HG03460 (cell line): ENCODE measurements at regions not wholly inside any gene's neighbourhood (a gene's known extent, or its start where the extent isn't known, plus 50 kb on each side); places are given as distances from the start of the nearest gene placed in this dataset.

Source experiments
- ATAC-seq: cut with Tn5 transposase; IDR thresholded peaks from one replicate; pipeline ENCODE4 v1.9.1; 2021; ENCODE audit not compliant: unreplicated experiment

DNA sequence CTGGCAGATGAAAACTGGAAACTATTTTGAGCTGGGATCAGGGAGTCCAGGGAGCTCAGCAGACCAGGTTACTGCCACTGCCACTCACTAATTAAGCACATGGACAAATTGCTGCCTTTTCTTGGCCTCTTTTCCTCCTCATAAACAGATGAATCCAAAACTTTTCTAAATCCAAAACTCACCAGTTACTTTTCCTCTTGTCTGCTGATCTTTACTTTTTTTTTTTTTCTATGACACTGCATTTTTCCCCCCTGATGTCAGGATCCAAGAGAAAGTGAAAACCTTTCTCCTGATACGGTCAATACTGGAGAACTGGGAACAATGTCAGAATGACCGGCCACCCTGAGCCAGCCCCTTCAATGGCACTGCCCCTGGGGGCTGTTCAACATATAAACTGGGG lies 405.8 kb downstream of the DUSP10 start:
- ATAC-seq, result no peak

DNA sequence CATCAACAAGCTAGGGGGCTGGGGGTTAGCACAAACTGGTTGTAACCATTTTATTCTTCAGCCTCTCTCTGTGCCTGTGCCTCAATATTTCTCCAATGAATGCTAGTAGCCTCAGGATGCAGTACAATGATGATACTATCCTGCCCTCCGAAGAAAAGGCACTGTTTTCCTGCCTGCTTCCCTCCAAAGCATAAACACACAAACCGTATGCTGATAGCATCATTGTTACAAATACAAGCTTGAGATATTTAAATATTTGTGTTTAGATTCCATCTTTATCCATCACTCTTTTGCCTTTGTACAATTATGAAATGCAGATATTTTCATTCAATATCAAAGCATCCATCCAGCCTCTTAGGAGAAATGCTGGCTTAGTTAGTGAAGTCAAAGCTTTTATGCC lies 404.8 kb downstream of the DUSP10 start:
- no peak for ATAC-seq

DNA sequence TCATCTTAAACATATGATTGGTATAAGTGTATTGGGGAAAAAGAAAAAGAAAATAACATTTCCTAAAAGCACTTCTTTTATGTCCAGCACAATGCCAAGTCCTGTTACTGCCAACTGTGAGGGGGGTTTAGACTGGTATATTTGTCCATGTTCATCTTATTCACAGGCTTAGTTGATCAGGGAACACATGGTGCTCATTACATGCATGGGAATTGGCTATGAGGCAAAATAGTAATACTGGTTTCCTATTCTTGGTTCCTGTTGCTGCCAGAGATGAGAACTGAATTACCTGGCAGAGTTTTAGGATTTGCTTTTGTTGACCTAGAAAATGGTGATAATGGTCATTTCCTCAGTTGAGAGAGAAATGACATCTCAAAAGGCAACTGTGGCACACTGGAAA lies 398.8 kb downstream of the DUSP10 start:
- no peak for ATAC-seq

DNA sequence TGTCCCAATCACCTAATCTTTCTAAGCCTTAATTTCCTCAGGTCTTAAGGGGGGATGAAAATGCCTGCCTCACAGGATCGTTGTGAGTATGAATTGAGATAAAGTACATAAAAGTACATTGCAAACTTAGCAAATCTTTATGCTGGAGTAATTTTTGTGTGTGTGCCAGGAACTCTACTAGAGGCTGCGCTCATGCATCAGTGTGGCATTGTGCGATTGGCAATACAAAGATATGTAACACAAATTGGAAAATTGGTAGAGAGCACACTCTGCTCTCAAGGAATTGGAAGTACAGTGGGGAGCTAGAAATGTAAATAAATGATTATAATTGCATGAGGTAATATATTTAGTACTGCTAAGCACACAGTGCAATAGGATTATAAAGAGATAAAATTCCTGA lies 398.3 kb downstream of the DUSP10 start:
- no peak for ATAC-seq

DNA sequence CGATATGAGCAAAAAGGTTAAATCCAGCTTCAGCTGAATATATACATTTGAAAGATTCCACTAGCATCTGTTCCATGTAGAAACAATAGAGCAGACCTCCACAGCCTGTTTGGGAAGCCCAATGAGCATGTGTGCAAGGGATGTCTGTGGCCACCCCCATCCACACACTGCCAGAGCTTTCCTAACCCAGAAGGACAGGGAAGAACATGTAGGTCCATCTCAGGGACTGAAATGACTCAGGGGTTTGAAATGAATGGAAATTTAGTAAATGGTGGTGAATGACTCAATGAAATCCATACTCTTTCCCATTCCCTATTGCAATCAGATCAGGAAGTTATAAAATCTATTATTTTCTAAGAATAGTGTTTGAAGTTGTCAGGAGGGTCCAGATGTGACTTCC lies 397.2 kb downstream of the DUSP10 start:
- ATAC-seq, result no peak

DNA sequence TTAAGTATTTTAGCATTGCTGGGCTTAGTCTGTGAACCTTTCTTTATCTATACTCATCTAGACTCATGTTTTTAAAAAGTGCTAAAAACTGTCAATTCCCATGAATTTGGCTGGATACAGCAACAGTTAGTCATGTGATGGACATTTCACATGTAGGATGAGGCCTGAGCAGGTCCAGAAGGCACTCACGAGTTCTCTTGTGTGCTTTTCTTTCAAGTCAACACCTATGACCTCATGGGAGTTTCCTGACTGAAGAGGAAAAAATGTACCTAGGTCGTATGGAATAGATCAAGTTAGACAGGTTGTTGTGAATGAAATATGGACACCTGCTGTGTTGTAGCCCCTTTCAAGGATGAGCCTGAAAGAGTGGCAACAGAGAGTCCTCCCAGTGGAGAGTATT lies 394.2 kb downstream of the DUSP10 start:
- no peak for ATAC-seq

DNA sequence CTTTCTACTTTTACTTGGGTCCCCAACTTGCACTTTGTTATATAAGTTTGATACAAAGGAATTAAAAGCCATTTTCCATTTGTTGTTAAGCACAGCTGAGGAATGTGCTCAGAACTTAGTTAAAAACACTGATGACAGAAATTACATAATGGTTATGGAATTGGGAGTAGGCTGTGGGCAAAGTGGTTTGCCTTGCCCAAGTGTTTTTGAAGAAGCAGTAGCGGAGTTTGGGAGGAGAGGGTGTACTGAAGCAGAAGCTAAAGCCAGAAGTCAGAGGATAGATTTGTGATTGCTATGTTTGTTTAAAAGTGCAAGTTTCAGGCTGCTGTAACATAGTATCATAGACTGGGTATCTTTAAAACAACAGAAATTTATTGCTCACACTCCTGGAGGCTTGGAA lies 391.8 kb downstream of the DUSP10 start:
- no peak for ATAC-seq

DNA sequence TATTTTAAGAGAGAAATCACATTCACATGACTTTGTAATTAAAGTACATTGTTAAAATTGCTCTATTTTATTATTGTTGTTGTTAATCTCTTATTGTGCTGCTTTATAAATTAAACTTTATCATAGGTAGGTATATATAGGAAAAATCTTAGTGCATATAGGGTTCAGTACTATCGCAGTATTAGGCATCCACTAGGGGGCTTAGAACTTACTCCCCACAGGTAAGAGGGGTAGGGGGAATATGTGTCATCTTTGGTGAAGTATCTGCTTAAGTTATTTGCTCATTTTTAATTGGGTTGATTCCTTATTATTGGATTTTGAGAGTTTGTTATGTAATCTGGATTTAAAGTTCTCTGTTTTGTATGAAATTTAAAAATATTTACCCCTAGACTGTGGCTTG lies 385.2 kb downstream of the DUSP10 start:
- no peak for ATAC-seq

DNA sequence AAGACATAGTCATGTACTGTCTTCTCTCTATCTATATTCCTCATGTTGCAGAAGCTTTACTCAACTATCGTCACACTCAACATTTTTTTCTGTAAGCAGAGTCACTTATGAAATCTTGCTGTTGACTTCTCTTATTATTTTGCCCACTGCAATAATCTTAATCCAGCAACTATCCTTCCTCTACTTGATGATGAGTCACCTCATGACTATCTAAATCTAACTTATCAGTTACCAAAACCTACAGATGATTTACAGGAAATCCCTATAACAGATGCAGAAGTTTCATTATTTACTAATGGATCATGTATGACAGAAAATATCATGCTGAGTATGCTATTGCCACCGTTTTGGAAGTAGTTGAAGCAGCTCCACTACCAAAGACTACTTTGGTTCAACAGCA lies 378.9 kb downstream of the DUSP10 start:
- ATAC-seq, result no peak

DNA sequence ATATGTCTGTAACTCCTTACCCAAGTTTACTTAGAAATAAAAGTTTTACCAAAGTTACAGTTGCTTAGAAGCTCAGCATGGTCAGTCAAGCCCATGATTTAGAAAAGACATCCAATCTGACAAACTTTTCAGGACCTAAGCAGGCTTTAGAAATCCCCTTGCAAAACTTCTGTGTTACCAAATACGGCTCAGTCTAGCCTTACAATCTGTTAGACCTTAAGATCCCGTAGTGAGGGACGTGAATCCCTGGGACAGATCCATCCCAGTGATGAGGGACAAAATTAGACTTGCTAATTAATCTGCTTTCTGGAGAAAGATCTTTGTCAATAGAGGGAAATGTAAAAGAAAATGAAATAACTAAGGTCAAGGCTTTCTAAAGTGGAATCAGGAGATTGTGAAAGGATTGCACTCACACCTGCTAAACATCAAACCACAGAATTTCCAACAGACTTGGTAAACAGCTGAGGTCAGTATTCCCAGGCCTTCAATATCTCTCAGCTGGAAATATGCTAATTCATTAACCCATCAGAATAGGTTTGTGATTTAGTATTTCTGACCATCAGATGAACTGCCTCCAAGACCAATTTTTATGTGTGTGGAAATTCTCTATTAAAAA lies 375.3 kb downstream of the DUSP10 start:
- ATAC-seq, result no peak

DNA sequence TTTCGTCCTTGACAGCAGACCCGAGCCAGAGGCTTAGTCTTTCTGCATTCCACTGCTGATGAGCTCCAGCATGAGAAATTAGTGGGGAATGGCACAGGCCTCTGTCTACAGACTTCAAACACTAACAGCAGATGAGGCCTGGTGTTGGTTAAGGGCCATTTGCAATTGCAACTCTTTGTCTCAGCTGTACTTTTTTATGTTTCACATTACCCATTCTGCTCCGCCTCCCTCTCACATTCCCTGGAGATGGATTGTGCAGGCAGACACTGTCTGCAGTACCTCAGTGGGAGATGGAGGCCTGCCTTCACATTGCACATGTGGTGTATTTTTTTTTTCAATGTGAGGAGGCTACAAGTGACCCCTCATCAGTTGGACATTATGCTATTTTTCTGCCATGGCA lies 370.2 kb downstream of the DUSP10 start:
- ATAC-seq, result no peak

DNA sequence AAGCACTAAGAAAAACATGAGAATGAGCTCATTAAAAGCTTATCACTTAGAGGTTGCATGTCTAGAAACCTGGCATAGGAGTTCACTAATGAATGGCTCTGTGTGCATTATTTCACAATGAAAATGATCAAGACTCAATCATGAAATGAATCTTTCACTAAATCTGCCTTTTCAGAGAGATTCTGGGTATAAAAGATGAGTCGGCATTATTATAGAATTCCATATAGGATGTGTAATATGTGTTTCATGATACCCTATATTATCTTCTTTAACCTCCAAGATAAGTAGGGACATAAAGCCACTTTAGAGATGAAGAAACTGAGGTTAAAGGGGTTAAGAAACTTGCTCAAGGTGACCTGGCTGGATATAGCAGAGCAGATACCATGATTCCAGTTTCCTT lies 368.1 kb downstream of the DUSP10 start:
- no peak for ATAC-seq

DNA sequence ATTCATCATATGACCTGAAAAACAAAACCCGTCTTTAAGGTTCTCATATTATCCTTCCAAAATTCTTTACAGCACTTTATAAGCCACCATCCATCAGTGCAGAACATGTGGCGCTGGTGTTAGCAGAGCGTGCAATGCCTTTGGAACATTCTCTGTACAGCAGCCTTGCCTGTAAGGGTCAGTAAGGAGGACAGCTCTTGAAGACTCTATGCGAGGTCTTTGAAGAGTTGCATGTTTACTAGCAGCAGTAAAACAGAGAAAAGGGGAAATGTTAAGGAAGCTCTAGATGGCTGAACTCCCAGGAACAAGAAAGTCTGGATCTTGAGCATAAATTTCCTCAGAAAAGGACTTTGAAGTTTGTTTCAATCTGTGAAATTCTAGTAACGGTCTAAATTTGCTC lies 365.6 kb downstream of the DUSP10 start:
- no peak for ATAC-seq

DNA sequence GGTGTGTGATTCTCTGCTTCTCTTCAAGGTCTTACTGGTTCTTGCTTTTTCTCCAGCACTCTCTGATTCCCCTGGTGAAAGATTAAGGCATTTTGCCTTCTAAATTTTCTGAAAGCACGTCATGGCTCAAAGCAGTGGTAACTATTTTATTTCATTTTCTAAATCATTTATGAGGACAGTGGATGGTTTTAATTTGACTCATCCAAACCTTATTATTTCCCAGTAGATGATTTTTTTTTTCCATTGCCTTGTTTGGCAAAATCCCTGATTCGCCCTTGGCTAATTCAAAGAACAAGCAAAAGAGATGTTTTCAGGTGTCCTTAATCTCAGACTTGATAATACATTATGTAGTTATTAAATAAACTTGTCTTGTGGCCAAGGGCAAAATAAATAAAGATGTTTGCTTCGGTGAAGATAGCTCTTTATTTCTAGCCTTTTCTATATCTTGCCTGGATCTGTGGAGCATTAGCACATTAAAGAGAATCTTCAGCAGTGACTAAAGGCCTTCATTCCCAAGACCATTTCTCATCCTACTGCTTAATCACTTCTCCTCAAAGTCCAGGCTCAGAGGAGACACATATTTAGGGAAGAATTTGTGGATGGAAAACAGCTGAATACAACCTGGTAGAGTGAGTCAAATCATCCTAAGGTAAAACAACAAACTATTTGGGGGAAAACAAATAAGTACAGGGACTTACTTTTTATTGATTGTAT lies 359.8 kb downstream of the DUSP10 start:
- no peak for ATAC-seq

DNA sequence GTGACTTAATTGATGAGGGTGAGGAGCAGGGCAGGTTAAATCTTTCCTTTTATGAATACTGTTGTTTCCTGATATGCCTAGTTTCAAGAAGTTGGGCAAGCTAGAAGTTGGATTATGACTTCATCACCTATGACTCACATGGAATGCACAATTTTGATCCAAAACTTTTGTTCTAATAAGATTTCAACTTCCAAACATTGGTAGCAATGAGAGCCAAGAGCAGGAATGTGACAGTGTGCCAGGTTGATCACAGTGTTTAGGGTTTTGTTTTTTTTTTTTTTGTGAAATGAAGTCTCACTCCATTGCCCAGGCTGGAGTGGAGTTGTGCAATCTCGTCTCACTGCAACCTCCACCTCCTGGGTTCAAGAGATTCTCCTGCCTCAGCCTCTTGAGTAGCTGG lies 349.4 kb downstream of the DUSP10 start:
- ATAC-seq, result no peak

DNA sequence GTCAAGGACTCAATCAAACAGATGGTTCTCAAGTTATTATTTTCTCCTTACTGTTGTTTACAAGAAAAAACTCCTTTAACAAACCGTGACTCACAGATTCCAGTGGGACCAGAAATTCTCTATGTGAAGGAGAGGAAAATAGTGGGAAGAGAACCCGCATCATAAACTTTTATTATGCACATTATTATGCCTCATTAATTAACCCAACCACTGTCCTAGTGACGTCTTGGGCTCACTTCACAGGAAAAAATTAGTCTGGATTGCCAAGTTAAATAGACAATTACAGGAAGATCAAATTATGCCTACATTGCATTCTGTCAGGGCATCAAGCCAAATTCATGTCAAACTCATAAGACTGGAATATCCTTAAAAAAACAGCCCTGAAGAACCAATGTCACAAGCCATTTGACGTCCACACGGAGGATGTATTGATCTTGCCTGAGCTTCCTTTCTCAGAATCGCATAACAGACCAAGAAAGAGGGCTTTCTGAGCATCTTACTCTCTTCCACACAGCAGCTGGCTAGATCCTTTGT lies 347.8 kb downstream of the DUSP10 start:
- no peak for ATAC-seq

DNA sequence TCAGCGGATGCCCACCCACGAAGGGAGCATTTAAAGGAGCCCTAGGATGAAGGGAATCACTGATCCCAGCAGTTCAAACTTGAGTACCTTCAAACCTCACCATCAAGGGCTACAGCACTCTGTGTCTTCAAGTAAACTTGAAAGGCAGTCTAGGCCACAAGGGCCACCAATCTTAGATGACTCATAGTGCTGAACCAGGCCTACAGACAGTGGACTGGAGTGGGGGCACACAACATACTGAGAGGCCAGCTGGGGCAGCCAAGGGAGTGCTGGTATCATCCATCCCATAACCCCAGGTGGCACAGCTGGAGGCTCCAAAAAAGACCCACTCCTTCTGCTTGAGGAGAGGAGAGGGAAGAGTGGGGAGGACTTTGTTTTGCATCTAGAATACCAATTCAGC lies 345.4 kb downstream of the DUSP10 start:
- no peak for ATAC-seq

DNA sequence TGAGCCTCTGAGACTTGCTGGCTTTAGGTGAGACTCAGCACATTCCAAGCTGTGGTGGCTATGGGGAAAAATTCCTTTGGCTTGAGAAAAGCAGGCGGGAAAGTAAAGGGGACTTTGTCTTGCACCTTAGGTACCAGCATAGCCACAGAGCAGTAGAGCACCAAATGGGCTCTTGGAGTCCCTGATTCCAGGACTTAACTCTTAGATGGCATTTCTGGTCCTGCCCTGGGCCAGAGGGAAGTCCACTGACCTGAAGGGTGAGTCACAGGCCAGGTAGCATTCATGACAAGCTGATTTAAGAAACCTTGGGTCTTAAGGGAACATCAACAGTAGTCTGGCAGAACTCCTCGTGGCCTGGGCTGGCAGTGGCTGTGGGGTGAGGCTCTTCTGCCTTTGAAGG lies 344.7 kb downstream of the DUSP10 start:
- no peak for ATAC-seq

DNA sequence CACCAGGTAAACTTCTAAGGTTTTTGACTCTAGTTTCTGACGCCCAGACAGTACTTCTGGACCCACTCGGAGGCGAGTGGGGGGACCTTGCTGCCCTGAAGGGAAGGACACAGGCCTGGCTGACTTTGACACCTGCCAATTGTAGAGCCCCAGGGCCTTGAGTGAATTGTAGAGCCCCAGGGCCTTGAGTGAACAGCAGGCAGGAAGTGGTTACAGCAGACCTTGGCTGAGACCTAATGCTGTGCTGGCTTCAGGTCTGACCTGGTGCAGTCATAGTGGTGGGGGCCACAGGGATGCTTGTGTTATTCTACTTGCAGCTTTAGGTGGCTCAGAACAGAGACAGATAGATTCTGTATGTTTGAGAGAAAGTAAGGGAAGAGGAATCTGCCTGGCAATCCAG lies 344.3 kb downstream of the DUSP10 start:
- ATAC-seq, result no peak

DNA sequence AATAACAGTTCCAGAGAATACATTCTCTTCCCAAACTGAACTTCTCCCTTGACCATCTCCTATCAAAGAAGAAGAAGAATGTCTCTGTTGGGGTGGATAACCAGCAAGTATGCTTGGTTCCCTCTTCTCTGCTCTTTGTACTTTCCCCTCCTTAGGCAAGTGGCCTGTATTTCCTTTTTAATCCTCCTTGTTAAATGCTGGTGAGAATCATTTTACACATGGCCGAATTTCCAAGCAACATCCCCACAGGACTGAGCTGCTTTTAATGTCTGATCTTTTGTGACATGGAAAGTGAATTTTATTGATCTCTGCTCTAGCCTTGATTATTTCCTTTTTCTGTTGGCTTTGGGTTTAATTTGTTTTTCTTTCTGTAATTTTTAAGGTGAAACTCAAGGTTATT lies 336.7 kb downstream of the DUSP10 start:
- ATAC-seq, result no peak

DNA sequence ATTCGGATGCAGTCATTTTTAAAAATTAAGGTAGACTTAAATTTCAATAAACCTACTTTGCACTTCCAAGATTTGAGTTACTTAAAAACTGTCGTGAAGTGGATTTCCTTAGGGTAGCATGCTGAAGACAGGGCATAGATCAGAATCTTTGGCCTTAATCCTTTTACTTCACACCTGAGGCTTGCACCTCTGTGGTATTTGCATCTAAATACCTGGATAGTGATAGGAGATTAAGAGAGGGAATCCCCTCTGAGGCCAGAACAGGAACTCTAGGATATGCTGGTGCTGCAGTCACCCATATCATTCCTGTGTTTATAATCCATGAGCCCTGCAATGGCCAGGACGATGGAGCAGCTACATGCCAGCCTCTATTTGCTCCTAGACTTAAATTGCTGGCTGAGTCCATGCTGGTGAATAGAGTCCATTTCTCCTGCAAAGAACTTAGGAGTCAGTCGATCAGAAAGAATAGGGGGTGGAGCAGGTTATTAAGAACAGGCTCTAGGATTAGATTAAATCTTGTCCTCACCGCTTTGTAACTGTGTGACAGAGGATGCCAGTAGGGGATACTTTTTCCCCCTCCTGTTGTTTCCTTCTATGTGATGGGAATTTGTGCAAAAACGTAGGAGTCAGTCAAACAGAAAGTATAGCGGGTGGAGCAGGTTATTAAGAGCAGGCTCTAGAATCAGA lies 333.6 kb downstream of the DUSP10 start:
- no peak for ATAC-seq

DNA sequence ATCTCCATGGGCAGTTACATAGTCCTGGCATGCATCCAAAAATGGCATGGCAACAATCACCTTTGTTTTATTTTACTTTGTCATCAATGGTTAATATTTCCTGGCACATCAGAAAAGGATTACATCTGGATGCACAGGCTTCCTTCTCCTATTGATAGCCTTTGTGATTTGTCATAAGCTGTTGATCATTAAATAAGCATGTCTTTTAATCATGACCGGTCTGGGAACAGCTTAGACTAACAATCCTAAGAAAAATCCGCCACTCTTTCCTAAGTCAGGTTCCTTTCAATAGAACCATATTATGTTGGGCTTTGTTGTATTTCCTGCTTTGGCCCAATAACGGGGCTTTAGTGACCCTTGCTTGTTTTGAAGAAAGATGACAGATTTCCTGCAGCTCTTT lies 330.6 kb downstream of the DUSP10 start:
- ATAC-seq, result no peak
